ENCODE measurements at regions not wholly inside any gene's neighbourhood (a gene's known extent, or its start where the extent isn't known, plus 50 kb on each side); places are given as distances from the start of the nearest gene placed in this dataset.

DNA sequence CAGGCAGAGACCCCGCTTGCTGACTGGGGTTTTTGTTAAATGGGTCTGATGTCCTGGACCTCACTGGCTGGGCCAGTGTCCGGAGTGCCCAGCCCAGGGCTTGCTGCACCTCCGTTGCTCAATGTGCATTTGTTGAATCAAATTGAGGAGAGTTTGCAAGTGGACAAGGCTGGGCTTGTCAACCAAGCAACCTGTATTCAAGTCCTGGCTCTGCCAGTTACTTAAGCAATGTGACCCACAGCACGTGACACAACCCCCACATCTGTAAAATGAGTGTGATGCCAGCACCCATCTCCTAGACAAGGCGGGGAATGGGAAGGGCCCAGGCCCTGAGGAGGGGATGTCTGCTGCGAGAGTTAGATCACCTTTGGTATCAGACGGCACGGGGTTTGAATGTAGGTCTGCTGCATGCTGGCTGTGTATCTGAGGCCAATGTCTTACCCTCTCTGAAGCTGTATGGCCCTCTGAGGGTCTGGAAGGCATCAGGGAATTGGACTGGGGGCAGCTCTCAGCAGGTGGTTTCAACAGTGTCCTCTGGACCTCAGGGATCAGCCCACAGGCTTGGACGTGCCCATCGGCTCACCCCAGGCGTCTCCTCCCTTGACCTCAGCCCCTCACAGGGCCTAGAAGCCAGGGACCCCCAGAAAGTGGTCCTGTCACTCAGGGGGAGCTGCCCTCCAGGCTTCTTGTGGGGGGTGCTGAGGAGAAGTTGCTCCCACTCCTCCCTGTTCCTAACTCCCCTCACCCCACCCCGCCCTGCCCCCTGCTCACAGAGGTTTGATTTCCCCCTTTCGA, 51.0 kb upstream of the RUNX3 start:
- no peaks in the 10 kb centered on the region for H3K27me3 ChIP-seq (ENCODE audit: insufficient read depth, poor library complexity, severe bottlenecking)

More for the DNA sequence above, 51.0 kb upstream of the RUNX3 start:
- Histone ChIP-seq H3K4me3 (ENCODE audit: severe bottlenecking) (no peak overlapping the region), H3K27ac (ENCODE audit: poor library complexity, severe bottlenecking) (no peak overlapping the region), H3K4me1 (ENCODE audit: insufficient read depth, poor library complexity, severe bottlenecking) (peaks cover 5% of the 10 kb centered on the region), H3K36me3 (ENCODE audit: low read depth) (no peaks in the 10 kb centered on the region), H3K9me3 (ENCODE audit: severe bottlenecking) (peaks cover 3% of the 10 kb centered on the region)
- ATAC-seq (ENCODE audit: low read depth) (no peak), DNase-seq (ENCODE audit: low spot score) (no peak)
- TF ChIP-seq, protein P1, sequence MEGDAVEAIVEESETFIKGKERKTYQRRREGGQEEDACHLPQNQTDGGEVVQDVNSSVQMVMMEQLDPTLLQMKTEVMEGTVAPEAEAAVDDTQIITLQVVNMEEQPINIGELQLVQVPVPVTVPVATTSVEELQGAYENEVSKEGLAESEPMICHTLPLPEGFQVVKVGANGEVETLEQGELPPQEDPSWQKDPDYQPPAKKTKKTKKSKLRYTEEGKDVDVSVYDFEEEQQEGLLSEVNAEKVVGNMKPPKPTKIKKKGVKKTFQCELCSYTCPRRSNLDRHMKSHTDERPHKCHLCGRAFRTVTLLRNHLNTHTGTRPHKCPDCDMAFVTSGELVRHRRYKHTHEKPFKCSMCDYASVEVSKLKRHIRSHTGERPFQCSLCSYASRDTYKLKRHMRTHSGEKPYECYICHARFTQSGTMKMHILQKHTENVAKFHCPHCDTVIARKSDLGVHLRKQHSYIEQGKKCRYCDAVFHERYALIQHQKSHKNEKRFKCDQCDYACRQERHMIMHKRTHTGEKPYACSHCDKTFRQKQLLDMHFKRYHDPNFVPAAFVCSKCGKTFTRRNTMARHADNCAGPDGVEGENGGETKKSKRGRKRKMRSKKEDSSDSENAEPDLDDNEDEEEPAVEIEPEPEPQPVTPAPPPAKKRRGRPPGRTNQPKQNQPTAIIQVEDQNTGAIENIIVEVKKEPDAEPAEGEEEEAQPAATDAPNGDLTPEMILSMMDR (IDR thresholded peaks at IDR 0.05; ENCODE audit: poor library complexity, severe bottlenecking): no peak

Data from RWPE2 (cell line).